22Rv1 (cell line): ENCODE measurements at regions not wholly inside any gene's neighbourhood (a gene's known extent, or its start where the extent isn't known, plus 50 kb on each side); places are given as distances from the start of the nearest gene placed in this dataset.

Experiments
- ZFX ChIP-seq: fragments of 450-650 bp; IDR thresholded peaks from 2 replicates; pipeline ENCODE4 v1.6.1; 2017; ENCODE audit warnings: antibody characterized with exemption, borderline replicate concordance
- TF ChIP-seq, protein P1 (sequence below): fragments of 450-650 bp; IDR thresholded peaks from 2 replicates; pipeline ENCODE4 v1.5.1; 2017; ENCODE audit warnings: mild to moderate bottlenecking

DNA sequence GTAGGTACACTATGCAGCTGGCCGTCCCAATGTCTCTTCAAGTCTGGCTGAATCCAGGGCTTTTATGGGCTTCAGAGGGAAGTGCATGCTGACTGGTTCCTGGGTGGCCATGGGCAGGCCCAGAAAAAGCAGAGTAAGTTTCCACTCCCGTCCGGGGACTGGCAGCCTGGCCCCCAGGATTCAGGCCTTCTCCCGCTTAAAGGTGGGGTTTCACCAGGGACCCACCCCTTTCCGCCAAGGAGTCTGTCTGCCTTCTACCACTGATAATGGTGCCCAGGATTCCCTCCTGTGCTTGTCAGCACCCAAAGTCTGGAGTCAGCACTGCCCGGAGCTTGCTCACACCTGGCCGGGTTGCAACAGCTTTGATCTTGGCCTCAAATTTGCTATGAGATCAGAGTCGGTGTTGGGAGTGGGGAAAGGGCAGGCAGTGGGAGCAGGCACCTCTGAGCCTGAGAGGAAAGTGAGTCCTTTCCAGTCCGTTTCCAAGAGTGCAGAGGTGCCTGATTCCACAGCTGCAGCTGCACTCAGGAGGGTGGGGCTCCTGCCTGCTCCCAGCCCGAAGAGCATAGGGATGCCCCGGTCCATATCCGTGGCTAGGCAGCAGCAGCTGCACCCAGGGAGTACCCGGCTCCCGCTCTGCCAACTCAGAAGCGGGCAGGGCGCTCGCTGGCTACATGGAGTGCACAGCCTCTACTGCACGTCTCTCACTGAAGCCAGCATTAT lies 1344.3 kb upstream of the ADGRL3 start:
- TF ChIP-seq, protein P1, sequence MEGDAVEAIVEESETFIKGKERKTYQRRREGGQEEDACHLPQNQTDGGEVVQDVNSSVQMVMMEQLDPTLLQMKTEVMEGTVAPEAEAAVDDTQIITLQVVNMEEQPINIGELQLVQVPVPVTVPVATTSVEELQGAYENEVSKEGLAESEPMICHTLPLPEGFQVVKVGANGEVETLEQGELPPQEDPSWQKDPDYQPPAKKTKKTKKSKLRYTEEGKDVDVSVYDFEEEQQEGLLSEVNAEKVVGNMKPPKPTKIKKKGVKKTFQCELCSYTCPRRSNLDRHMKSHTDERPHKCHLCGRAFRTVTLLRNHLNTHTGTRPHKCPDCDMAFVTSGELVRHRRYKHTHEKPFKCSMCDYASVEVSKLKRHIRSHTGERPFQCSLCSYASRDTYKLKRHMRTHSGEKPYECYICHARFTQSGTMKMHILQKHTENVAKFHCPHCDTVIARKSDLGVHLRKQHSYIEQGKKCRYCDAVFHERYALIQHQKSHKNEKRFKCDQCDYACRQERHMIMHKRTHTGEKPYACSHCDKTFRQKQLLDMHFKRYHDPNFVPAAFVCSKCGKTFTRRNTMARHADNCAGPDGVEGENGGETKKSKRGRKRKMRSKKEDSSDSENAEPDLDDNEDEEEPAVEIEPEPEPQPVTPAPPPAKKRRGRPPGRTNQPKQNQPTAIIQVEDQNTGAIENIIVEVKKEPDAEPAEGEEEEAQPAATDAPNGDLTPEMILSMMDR: no peak
- no peak for TF ChIP-seq ZFX
